T-helper 22 cell (primary cell): ENCODE measurements at regions not wholly inside any gene's neighbourhood (a gene's known extent, or its start where the extent isn't known, plus 50 kb on each side); places are given as distances from the start of the nearest gene placed in this dataset.

Experiments
- DNase-seq: peaks from one replicate; pipeline ENCODE4 v3.0.0-alpha.2; 2020; ENCODE audit warnings: low read depth

- DNase-seq: no peak
These were observed 226.8 kb downstream of the TMEM167A start for GRCh38 chr5:82850393-82850792.

- DNase-seq: no peak
These were observed 227.3 kb downstream of the TMEM167A start for GRCh38 chr5:82849885-82850284.

DNA sequence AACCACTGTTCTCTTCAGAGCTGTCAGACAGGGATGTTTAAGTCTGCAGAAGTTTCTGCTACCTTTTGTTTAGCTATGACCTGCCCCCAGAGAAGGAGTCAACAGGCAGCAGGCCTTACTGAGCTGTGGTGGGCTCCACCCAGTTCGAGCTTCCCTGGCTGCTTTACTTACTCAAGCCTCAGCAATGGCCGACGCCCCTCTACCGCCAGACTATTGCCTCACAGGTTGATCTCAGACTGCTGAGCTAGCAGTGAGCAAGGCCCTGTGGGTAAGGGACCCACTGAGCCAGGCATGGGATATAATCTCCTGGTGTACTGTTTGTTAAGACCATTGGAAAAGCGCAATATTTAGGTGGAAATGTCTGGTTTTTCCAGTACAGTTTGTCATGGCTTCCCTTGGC lies 229.6 kb downstream of the TMEM167A start:
- DNase-seq: no peak

- DNase-seq: no peak
These were observed 237.3 kb downstream of the TMEM167A start for GRCh38 chr5:82839881-82840280.

DNA sequence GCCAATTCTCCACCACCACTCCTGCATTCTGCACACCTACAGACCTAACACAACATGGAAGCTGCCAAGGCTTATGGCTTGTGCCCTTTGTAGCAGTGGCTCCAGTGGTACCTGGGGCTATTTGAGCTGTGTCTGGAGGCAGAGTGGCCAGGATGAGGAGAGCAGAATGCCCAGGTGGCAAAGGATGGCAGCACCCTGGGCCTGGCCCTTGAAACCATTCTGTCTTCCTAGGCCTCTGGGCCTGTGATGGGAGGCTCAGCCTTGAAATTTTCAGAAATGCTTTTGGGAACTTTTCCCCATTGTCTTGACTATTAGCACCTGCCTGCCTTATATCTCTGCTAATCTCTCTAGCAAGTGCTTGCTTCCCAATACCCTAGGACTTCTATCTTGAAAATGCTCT lies 241.7 kb downstream of the TMEM167A start:
- DNase-seq: no peak

- DNase-seq: no peak
These were observed 243.0 kb downstream of the TMEM167A start for GRCh38 chr5:82834151-82834550.

GRCh38 chr5:82833277-82833676 lies 243.9 kb downstream of the TMEM167A start:
- no peak for DNase-seq

- DNase-seq: no peak
These were observed 244.7 kb downstream of the TMEM167A start for GRCh38 chr5:82832445-82832844.

DNA sequence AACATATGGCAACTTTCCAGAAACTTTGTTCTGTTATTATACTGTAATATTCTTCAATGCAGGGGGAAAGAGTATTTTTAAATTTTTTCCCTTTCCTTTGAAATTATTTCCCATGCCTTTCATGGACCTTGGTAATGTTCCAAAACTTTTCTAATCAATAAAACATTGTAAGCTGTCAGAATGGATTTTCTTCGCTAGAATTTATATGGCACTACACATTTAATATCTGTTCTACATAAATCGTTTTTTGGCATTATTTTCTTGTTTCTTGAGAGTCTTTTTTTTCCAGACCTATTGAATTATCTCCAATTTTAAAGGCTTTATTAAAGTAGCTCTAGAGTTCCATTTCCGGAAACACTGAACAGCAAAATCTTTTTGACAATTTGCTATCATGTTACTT lies 249.0 kb downstream of the TMEM167A start:
- DNase-seq: no peak

DNA sequence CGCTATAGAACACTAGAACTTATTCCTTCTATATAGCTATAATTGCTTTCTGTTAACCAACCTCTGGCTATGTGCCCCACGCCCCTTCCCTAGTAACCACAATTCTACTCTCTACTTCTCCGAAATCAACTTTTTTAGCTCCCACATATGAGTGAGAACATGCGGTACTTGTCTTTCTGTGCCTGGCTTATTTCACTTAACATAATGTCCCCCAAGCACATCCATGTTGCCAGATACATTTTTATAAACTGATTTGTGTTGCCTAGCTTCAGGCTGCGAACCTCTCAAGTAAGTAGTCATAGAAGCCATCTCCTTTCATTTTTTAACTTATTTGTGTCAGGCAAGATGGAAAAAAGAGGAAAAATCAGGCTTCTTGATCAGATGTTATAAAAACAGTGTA lies 249.5 kb downstream of the TMEM167A start:
- DNase-seq: no peak

DNA sequence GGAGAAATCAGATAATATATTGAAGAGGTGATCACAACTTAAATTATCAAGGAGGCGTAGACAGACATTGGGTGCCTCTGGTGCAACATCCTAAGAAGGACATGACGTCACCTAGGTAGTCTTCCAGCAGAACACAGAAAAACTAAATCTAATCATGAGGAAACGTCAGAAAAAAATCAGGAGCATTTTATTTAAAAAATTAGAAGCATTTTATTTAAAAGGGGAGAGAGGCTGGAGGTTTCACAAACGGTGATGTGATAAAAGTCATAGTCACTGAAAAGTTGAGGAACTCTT lies 254.6 kb downstream of the TMEM167A start:
- no peak for DNase-seq

- DNase-seq: no peak
These were observed 255.2 kb downstream of the TMEM167A start for GRCh38 chr5:82821846-82822633.

GRCh38 chr5:82820961-82821845 lies 256.0 kb downstream of the TMEM167A start:
- no peak for DNase-seq

- no peak for DNase-seq
These were observed 257.0 kb downstream of the TMEM167A start for GRCh38 chr5:82820188-82820587.

- DNase-seq: no peak
These were observed 259.1 kb downstream of the TMEM167A start for GRCh38 chr5:82817897-82818676.

DNA sequence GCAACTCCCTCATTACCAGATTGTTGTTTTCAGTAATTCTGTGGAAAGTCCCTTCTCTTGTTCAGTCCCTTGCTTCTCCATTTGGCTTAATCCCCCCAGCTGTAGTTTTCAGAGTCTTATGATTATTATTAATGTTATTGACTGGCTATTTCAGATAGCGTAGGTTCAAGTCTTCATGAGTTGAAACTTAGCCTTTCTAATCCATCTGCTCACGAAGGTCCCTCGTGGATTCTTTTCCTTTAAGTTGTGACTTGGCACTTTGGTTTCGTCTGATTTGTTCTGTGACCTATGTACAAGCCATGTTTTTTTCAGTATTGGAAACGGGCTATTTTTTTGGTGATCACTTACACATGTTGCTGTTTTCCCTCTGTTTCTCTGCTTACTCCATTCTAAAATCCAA lies 260.3 kb downstream of the TMEM167A start:
- DNase-seq: no peak

DNA sequence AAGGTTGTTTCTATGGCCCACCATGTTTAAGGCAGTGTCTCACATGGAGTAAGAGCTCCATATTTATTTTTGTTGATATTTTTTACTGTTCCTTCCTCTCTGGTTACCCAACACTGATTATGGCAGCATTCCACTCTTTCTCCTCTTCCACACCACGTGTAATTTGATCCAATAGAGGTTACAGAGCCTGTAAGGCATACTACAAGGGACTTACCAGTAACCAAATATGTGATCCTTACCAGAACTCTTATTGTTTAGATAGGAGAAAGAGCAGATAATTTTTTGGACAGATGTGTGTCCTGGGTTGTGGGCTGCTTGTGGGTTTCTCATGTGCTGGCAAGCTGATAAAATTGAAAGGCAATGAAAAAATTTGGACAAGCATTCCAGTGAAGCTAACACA lies 261.3 kb downstream of the TMEM167A start:
- DNase-seq: no peak

DNA sequence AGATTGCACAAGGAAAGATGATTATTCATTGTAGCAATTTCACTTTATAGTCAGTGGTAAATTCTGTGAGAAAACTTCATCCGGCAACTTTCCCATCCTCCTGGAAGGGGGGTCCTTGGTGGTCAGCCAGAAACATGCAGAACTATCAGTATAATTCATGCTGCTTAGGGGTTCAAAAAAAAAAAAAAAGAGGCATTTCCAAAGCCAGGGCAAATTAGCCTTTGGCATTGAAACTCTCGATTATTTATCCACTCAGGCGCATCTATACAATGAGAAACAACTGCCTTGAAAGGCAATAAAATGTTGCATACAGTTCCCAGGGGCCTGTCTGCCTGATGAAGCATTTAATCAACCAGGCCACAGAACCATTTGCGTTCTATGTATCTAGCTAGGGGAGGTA lies 263.3 kb downstream of the TMEM167A start:
- no peak for DNase-seq

DNA sequence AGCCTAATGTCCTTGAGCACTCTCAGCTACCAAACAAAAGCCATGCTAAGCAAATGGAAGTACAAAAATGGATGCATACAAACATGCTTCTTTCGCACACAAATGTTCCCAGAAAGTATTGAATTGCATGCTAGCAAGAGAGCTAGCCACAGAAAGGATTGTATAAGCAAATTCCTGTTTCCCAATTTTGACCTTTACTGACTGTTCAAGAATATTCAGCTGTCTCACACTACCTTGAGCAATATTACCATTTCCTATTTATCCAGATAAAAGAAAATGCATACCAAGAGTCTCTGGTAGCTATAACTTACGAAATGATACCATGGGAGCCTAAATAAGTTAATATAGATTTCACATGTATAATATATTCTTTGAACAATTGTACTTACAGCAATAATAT lies 264.6 kb downstream of the TMEM167A start:
- no peak for DNase-seq

- no peak for DNase-seq
These were observed 265.7 kb downstream of the TMEM167A start for GRCh38 chr5:82811490-82811889.

DNA sequence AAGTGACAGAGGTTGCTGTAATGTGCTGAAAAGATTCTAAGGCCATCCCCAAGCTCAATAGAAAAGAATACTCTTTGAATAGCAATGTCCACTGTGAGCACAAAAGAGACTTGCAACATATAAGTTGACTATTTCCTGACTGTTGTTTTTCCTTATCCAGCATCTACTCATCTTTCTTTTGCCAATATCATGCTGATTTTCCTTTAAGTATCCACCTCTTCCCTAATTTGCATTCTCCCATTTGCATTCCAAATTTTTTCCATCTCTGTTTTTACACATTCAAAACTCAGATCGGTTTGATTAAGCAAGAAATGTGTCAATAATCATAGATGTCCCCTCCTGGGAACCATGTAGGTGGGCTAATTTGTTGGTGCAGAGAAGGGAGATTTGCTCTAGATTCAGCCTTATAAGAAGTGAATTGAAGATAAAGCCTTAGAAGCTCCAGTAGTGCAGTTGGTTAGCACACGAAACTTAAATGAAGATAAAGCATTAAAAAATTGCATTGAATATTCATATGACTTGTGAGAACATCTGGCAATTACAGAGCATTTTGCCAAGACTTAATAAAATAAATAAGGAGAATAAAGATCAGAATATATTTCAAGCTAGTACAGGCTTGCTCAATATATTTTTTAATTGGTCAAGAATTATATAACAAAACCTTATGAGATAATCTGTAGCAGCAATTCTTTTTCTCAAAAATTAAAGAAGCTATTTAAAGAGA lies 267.6 kb downstream of the TMEM167A start:
- DNase-seq: no peak

DNA sequence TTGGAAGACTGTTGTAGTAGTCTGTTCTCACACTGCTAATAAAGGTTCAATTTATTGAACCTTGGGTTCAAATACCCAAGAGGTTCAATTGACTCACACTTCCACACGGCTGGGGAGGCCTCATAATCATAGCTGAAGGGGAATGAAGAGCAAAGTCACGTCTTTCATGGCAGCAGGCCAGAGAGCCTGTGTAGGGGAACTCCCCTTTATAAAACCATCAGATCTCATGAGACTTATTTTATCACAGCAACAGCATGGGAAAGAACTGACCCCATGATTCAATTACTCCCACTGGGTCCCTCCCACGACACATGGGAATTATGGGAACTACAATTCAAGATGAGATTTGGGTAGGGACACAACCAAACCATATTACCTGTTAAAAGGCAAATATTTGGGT lies 268.2 kb downstream of the TMEM167A start:
- no peak for DNase-seq
